Activated CD8-positive, alpha-beta memory T cell treated with anti-CD3 and anti-CD28 coated beads, Interleukin-2, amount 50 U/mL, for 1 hour (primary cell): ENCODE measurements at regions not wholly inside any gene's neighbourhood (a gene's known extent, or its start where the extent isn't known, plus 50 kb on each side); places are given as distances from the start of the nearest gene placed in this dataset.
"Not testable (repeated sequence)": the region's sequence is repeated elsewhere in the genome, so short reads cannot be mapped to it uniquely, and the experiment has no call there.

Experiments
- DNase-seq: peaks from one replicate; pipeline ENCODE4 v3.0.0-alpha.2; 2020; ENCODE audit errors: extremely low read depth

DNA sequence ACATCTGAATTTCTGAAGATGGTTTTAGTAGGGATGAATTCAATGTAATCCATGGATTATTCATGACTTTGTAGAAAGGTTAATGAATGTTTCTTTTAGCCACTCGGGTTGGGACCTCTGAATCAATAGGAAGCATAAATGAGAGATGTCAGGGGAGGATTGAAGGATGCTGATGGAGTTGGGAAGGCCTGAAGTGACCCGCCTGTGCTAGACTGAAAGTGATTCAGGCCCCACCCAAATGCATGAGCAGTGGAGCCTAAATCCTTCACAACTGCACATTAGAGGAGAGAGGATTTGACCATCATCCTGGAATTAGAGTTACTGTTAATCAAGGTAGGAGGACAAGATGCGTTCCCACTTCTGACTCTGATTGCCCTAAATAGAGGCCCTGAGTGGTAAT, 162.2 kb upstream of the PTPN20 start:
- DNase-seq, result not testable (repeated sequence)

DNA sequence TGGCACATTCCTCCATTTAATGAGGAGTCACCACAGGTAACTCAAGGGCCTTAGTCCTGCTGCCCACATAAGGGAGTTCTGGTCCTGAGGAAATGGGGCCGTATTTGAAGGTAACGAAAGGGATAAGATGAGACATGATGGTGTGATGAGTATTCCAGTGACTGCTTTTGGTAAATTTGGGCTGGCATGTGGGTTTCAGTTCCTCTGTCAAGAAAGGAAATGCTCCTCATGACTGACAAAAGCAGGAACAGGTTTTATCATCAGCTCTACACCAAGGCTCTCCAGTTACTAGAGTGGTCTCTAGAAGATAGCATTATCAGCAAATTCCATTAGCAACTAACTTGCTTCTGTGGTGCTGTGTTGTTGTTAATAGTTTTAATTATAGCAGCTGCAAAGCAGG, 161.8 kb upstream of the PTPN20 start:
- DNase-seq, result not testable (repeated sequence)

DNA sequence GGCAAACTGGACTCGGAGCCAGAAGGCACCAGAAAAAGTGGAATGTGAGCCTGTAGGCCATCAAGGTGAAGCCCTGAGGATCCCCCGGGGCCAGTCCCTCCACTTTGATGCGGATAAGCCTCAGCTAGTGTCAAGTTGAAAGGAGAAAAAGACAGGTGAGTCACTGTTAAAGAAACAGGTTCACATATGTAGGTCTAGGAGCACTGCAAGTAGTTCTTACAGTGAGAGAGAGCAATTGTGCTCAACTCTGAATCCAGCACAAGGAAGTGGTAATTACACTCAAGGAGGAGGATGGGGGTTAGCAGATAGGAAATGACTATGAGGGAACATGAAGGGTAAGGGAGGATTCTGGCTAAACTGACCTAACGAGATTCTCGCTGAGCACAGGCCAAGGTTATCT, 157.5 kb upstream of the PTPN20 start:
- not testable (repeated sequence) for DNase-seq

DNA sequence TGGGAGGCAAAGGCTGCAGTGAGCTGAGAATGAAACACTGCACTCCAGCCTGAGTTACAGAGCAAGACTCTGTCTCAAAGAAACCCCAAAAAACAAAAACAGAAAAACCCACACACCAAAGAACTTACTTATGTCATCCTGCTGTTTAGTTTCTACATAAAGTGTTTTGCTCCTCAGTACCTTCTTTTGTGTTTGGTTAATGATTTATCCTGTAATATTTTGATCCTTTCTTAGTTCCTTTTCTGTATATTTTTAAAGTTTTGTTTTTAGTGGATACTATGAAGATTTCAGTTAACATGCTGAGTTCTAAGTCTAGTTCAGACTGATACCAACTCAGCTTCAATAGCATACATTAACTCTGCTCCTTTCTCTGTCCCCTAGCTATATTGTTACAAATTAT, 149.8 kb upstream of the PTPN20 start:
- DNase-seq, result not testable (repeated sequence)

- not testable (repeated sequence) for DNase-seq
Observed at GRCh38 chr10:46768515-46769291, 142.5 kb upstream of the PTPN20 start.

GRCh38 chr10:46773178-46773896, 137.9 kb upstream of the PTPN20 start:
- not testable (repeated sequence) for DNase-seq

DNA sequence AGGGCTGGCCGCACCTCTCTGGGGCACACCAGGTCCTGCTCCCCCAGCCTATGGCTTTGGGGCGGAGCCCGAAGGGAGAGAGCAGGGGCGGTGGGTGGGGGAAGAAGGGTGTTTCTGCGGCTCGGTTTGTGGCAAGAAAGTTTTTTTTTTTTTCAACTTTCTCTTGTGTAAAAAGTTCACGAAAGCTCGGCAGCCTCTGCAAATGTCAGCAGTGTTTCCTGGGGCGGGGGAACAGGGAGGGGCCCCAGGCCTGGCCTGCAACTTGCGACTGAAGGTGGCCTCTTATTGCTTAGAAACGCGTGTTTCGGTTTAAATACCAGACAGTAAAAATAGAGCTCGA, 137.4 kb upstream of the PTPN20 start:
- not testable (repeated sequence) for DNase-seq

DNA sequence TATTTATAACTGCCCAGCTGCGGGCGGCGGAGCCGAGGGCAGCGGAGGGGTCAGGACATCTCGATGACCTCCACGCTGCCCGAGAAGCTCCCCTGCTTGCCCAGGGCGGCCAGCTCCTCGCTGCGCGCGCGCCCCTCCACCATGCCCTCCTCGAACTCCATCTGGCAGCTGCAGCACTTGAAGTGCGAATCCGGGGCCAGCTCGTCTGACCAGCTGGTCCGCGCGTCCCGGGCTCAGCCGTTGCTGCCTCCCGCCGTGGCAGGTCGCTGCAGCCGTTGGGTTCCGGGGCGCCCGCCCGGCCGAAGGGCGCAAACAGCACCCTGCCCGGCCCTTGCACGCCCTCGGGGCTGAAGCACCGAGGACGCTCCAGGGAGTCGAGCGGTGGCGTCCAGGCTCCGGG, 136.9 kb upstream of the PTPN20 start:
- not testable (repeated sequence) for DNase-seq

GRCh38 chr10:46774945-46775667, 136.1 kb upstream of the PTPN20 start:
- not testable (repeated sequence) for DNase-seq

- not testable (repeated sequence) for DNase-seq
Observed at GRCh38 chr10:46775668-46776059, 135.6 kb upstream of the PTPN20 start.

DNA sequence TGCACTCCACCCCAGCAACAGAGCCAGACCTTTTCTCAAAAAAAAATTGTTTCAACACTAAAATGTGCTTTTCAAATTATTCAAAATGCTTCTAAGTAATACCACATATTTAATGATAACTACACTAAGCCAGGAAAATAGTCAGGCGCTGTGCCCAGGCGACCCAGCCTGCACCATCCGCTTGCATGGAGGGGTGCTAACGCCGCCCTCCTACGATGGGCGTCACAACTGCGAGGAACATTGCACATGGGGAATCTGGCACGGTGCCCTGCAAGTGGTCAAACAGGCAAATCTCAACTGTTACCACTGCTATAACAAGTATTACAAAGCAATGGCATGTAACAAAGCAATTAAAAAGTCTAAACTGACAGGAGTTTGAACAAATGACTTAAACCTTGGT, 131.7 kb upstream of the PTPN20 start:
- DNase-seq, result not testable (repeated sequence)

GRCh38 chr10:46780164-46780563, 131.1 kb upstream of the PTPN20 start:
- DNase-seq, result not testable (repeated sequence)

GRCh38 chr10:46781001-46781400, 130.2 kb upstream of the PTPN20 start:
- not testable (repeated sequence) for DNase-seq

- DNase-seq, result not testable (repeated sequence)
Observed at GRCh38 chr10:46782001-46782874, 129.0 kb upstream of the PTPN20 start.

DNA sequence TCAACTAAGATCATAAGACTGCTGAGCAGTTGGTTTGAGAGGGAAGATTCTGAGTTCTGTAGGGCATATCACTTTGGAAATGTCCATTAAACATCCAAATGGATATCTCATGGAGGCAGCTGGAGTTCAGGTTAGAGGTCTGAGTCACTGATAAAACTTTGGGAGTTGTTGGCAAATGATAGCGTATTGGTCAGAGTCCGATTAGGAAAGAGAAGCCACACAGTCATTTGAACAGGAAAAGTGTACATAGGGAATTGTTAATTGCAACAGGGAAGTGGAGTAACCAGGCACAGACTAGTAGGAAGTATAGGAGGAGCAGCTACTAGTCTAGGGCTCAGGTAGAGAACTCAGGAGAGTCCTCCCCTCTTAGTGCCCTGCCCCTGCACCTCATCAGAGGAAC, 126.6 kb upstream of the PTPN20 start:
- not testable (repeated sequence) for DNase-seq

- DNase-seq, result not testable (repeated sequence)
Observed at GRCh38 chr10:46786125-46786517, 125.1 kb upstream of the PTPN20 start.

DNA sequence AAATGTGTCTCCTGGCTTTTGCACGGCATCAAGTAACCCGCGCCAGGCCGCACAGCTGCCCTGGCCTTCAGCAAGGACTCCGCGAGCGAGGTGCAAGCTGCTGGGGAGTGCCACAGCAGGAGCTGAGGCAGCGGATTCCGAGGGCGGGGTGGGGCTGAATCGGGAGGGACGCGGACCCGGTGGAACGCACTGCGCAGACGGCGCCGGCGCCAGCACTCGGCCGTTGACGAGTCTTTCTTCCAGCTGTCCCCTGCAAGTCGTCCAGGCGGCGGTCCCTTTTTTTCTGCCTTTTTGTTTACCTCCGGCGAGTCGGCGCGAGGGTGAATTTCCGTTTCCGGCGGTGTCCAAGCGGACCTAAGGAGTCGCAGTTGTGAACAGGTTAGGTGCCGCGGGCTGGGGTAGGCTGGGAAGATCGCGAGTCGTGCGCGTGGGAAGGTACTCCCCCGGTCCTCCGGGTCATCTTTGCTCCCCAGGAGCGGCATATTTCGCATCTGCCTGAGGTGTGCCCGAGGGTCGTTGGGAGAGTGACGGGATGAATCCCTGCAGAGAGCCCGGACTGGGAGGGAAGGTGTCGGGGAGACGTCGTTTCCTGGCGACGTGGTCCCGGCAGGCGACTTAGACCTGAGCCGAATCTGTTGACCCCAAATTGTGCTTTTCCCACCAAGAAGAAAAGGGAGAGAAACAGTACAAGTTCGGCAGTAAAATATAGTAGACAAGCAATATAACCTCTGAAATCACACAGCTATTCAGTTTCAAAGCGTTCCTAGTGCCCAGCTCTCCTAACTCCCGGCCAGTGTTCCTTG, 124.5 kb upstream of the PTPN20 start:
- peak; percentile 8 for DNase-seq

DNA sequence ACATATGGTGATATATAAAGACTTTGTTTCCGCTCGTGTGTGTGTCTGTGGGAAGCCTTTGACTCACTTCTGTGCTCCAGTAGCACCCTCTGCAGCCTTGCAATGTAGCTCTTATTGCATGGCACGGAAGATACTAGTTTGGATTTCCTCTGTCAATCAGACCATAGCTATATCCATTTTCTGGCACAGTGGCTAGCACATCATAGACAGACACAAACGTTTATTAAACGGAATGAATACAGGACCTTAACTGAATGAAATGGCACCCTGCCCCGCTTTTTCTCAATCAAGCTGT, 124.0 kb upstream of the PTPN20 start:
- peak; percentile 1 for DNase-seq

GRCh38 chr10:46792657-46793357, 118.4 kb upstream of the PTPN20 start:
- not testable (repeated sequence) for DNase-seq

DNA sequence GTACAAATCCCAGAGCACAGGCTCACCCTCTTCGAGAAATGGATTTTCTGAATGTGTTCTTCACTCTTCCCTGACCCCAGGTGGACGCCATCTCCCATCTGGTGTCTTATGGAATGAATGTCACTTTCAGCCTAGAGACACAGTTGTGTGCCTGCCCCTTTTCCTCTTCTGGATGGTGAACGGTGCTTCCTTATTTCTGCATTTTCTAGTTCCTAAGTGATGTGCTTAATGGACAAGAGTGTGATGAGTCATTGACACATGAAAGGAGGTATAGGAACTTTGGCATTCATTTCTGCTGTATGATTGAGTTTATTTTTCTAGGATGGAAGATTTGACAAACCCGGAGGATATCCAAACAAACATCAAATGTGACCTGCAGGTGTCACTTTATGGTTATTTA, 114.9 kb upstream of the PTPN20 start:
- DNase-seq, result not testable (repeated sequence)
